ENCODE measurements at regions not wholly inside any gene's neighbourhood (a gene's known extent, or its start where the extent isn't known, plus 50 kb on each side); places are given as distances from the start of the nearest gene placed in this dataset.
A peak's percentile ranks its signal among the peaks of the same experiment; 100 is the strongest.
"Not testable (repeated sequence)": the region's sequence is repeated elsewhere in the genome, so short reads cannot be mapped to it uniquely, and the experiment has no call there.

- ATAC-seq (no peak), DNase-seq (ENCODE audit: low spot score in 2 of 2) (no peak)
- H3K4me1 Mint-ChIP-seq = peaks cover 6% of the 10 kb centered on the region
- no peak overlapping the region for H3K27ac Mint-ChIP-seq
- H3K9me3 Mint-ChIP-seq = peaks cover 17% of the 10 kb centered on the region
- no peaks in the 10 kb centered on the region for H3K36me3 Mint-ChIP-seq
- no peak overlapping the region for H3K4me3 Mint-ChIP-seq
These were observed 825.4 kb downstream of the UQCRFS1 start for GRCh38 chr19:28387507-28387906.

DNA sequence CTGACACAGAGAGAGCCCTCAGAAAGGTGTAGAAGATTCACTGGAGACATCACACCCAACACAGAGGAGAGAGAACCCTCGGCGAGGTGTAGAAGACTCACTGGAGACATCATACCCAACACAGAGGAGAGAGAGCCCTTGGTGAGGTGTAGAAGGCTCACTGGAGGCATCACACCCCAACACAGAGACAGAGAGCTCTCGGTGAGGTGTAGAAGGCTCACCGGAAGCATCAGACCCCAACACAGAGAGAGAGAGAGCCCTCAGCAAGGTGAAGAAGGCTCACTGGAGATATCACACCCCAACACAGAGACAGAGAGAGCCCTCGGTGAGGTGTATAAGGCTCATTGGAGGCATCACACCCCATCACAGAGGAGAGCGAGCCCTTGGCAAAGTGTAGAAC is 826.5 kb downstream of the UQCRFS1 start:
- Mint-ChIP-seq H3K27ac (no peak overlapping the region), H3K4me1 (peaks cover 6% of the 10 kb centered on the region), H3K4me3 (no peak overlapping the region), H3K9me3 (peaks cover 17% of the 10 kb centered on the region), H3K36me3 (no peaks in the 10 kb centered on the region)
- ATAC-seq (peak; percentile 11), DNase-seq (ENCODE audit: low spot score in 2 of 2) (no peak)

GRCh38 chr19:28386066-28386465 is 826.9 kb downstream of the UQCRFS1 start:
- Mint-ChIP-seq H3K27ac (no peak overlapping the region), H3K9me3 (peaks cover 17% of the 10 kb centered on the region), H3K4me1 (peaks cover 6% of the 10 kb centered on the region), H3K4me3 (no peak overlapping the region), H3K36me3 (no peaks in the 10 kb centered on the region)
- ATAC-seq (no peak), DNase-seq (ENCODE audit: low spot score in 2 of 2) (no peak)

- Mint-ChIP-seq H3K4me1 (no peaks in the 10 kb centered on the region), H3K36me3 (no peaks in the 10 kb centered on the region), H3K27ac (no peak overlapping the region), H3K9me3 (peaks cover 4% of the 10 kb centered on the region), H3K4me3 (no peak overlapping the region)
- DNase-seq (ENCODE audit: low spot score in 2 of 2) = no peak
- no peak for ATAC-seq
These were observed 835.9 kb downstream of the UQCRFS1 start for GRCh38 chr19:28377077-28377476.

DNA sequence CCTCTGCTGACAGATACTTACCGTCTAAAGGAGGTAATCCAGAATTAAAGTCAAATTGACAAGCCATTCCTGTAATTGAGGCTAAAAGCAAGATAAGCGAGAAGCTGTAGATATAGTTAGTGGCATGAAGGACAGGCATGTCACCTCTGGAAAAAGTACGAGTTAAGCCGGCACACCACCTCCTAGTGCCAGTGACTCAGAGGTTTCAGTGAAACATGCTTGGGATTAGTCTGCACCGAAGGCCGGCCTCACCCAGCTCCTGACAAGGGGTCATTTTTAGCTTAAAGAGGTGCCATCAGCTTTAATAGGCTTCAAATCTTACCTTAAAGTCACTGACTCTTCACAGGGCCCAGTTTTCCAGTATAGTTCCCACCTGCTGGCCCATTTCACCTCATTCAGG is 838.0 kb downstream of the UQCRFS1 start:
- ATAC-seq = no peak
- Mint-ChIP-seq H3K4me1 (no peaks in the 10 kb centered on the region), H3K9me3 (peaks cover 11% of the 10 kb centered on the region), H3K4me3 (no peak overlapping the region), H3K27ac (no peak overlapping the region), H3K36me3 (no peaks in the 10 kb centered on the region)
- no peak for DNase-seq (ENCODE audit: low spot score in 2 of 2)

GRCh38 chr19:28372576-28373247 is 840.2 kb downstream of the UQCRFS1 start:
- no peak overlapping the region for H3K27ac Mint-ChIP-seq
- no peak overlapping the region for H3K4me3 Mint-ChIP-seq
- ATAC-seq = no peak
- no peak for DNase-seq (ENCODE audit: low spot score in 2 of 2)
- peaks cover 11% of the 10 kb centered on the region for H3K9me3 Mint-ChIP-seq
- H3K4me1 Mint-ChIP-seq = no peaks in the 10 kb centered on the region
- H3K36me3 Mint-ChIP-seq = no peaks in the 10 kb centered on the region

DNA sequence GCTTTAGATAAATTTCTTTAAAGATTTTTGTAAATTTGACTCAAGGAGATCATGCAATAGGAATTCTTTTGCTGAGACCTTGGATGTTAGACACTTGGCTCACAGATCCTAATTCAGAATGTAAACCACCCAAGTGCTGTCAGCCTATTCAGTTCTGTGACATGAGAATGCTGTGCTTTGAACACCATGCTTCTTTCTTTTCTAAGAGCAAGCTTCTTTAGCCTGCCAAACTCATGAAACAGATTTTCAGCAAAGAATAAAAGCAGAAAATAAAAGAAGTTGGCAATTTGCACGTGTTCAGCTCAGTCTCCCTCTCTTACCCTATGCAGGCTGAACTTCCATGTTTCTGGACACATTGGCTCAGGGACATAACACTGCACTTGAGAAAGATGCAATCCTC is 845.8 kb downstream of the UQCRFS1 start:
- H3K36me3 Mint-ChIP-seq = no peaks in the 10 kb centered on the region
- DNase-seq (ENCODE audit: low spot score in 2 of 2) (no peak), ATAC-seq (no peak)
- no peaks in the 10 kb centered on the region for H3K4me1 Mint-ChIP-seq
- H3K9me3 Mint-ChIP-seq = peaks cover 11% of the 10 kb centered on the region
- H3K4me3 Mint-ChIP-seq = no peak overlapping the region
- H3K27ac Mint-ChIP-seq = no peak overlapping the region

DNA sequence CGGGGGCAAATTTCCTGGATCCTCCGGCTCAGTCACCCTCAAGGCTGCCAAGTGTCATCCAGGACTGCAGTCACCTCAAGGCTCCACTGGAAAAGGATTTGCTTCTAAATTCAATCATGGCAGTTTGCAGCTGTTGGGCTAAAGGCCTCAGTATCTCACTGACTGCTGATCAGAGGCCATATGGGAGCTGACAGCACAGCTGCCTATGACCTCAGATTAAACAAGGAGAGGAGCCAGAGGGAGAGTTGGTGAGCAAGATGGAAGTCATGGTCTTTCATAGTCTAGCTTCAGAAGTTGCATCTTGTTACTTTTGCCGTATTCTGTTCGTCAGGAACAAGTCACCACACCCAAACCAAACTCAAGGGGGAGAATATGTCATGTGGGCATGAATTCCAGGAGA is 849.7 kb downstream of the UQCRFS1 start:
- ATAC-seq (no peak), DNase-seq (ENCODE audit: low spot score in 2 of 2) (no peak)
- Mint-ChIP-seq H3K9me3 (peaks cover 3% of the 10 kb centered on the region), H3K4me3 (no peak overlapping the region), H3K36me3 (no peaks in the 10 kb centered on the region), H3K27ac (no peak overlapping the region), H3K4me1 (no peaks in the 10 kb centered on the region)

DNA sequence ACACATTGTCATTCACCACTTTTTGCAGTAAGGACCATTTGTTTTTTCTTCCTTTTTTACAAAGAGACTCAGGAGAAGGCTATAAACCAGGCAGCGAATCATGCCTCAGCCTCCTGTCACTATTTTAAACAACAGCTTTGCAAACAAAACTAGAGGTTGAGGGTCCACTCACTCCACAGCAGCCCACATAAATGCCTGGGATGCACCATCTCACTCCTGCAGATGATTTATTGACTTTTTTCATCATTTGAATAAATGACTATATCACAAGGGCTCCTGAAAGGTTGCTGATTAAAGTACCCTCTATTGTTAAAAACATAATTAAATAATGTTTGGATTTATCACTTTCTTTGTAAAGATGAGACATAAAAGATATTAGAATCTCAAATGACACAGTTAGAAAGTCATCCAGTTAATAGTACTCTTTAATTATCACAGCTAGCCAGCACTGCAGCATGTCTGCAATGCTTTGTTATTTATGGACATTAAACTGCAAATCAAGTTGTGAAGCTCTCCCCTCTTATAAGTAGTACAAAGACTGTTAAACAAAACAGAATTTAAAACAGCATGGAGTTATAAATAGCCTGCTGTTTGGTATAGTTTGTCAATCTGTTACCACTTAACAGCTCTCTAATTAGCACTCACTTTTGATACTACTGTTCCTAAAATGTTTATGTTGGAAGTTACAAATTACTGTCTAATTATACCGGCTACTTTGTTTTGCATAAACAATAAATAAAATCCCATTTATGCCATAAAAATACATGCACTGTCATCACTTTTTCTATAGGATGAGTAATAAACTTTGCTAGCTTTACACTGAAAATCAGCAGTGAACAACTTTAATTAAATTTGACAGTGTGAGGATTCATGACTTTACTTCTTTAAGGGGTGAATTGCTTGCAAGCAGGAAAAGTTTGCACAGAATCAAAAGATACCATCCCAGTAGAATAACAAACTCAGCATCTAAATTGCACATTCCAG is 853.2 kb downstream of the UQCRFS1 start:
- Mint-ChIP-seq H3K36me3 (no peaks in the 10 kb centered on the region), H3K4me1 (no peaks in the 10 kb centered on the region), H3K4me3 (no peak overlapping the region), H3K9me3 (no peaks in the 10 kb centered on the region), H3K27ac (no peak overlapping the region)
- ATAC-seq (no peak), DNase-seq (ENCODE audit: low spot score in 2 of 2) (no peak)

- no peak overlapping the region for H3K27ac Mint-ChIP-seq
- peaks cover 4% of the 10 kb centered on the region for H3K9me3 Mint-ChIP-seq
- no peaks in the 10 kb centered on the region for H3K4me1 Mint-ChIP-seq
- ATAC-seq (no peak), DNase-seq (ENCODE audit: low spot score in 2 of 2) (no peak)
- no peaks in the 10 kb centered on the region for H3K36me3 Mint-ChIP-seq
- no peak overlapping the region for H3K4me3 Mint-ChIP-seq
These were observed 854.3 kb downstream of the UQCRFS1 start for GRCh38 chr19:28358633-28359032.

DNA sequence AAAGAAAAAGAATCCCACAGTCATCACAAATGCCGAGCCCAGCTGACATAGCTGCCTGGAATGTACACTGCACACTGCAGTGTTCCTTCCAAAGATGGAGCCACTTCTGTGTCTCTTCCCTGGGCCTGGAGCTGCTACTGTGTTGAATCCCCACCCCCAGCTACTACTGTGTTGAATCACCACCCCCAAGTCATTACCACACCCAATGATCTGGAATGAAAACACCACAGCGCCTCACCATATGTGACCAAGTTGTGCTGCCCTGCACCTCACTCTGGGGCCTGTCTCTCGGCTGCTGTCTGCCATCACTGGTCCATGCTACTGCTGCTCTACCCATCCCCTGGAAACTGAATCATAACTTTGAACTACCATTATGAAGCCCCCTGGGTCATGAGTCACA is 861.2 kb downstream of the UQCRFS1 start:
- H3K4me1 Mint-ChIP-seq = no peaks in the 10 kb centered on the region
- no peak for DNase-seq (ENCODE audit: low spot score in 2 of 2)
- no peak for ATAC-seq
- H3K4me3 Mint-ChIP-seq = no peak overlapping the region
- no peak overlapping the region for H3K27ac Mint-ChIP-seq
- no peaks in the 10 kb centered on the region for H3K36me3 Mint-ChIP-seq
- H3K9me3 Mint-ChIP-seq = peaks cover 10% of the 10 kb centered on the region

- not testable (repeated sequence) for H3K4me3 Mint-ChIP-seq; DNase-seq (ENCODE audit: low spot score in 2 of 2); H3K36me3 Mint-ChIP-seq; H3K9me3 Mint-ChIP-seq; ATAC-seq; H3K4me1 Mint-ChIP-seq; H3K27ac Mint-ChIP-seq
These were observed 861.6 kb downstream of the UQCRFS1 start for GRCh38 chr19:28351321-28351720.

- Mint-ChIP-seq H3K9me3 (peaks cover 10% of the 10 kb centered on the region), H3K4me1 (no peaks in the 10 kb centered on the region), H3K4me3 (no peak overlapping the region), H3K27ac (no peak overlapping the region), H3K36me3 (no peaks in the 10 kb centered on the region)
- no peak for ATAC-seq
- no peak for DNase-seq (ENCODE audit: low spot score in 2 of 2)
These were observed 862.3 kb downstream of the UQCRFS1 start for GRCh38 chr19:28350673-28351072.

DNA sequence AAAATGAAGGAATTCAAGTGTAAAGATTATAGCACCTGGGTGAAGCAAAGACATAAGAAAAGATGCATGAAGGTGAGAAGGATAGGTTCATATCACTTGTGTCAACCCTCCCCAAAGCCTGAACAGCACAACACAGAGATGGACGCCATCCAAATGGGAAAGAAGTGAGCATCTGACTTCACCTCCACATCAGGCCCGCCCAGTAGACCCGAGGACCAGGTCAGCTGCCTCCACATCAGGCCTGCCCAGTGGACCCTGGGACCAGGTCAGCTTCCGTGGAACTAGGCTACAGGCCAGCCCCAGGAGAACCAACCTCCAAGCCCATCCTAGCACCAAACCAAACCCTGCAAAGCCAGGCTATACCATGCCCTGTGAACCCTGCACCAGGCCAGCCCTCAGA is 862.9 kb downstream of the UQCRFS1 start:
- ATAC-seq = no peak
- DNase-seq (ENCODE audit: low spot score in 2 of 2) = no peak
- H3K4me1 Mint-ChIP-seq = no peaks in the 10 kb centered on the region
- no peaks in the 10 kb centered on the region for H3K36me3 Mint-ChIP-seq
- H3K4me3 Mint-ChIP-seq = no peak overlapping the region
- H3K9me3 Mint-ChIP-seq = peaks cover 10% of the 10 kb centered on the region
- no peak overlapping the region for H3K27ac Mint-ChIP-seq

- Mint-ChIP-seq H3K4me3 (no peak overlapping the region), H3K9me3 (peaks cover 13% of the 10 kb centered on the region), H3K36me3 (no peaks in the 10 kb centered on the region), H3K27ac (no peak overlapping the region), H3K4me1 (no peaks in the 10 kb centered on the region)
- DNase-seq (ENCODE audit: low spot score in 2 of 2) = no peak
- ATAC-seq = no peak
These were observed 863.3 kb downstream of the UQCRFS1 start for GRCh38 chr19:28349604-28350003.

DNA sequence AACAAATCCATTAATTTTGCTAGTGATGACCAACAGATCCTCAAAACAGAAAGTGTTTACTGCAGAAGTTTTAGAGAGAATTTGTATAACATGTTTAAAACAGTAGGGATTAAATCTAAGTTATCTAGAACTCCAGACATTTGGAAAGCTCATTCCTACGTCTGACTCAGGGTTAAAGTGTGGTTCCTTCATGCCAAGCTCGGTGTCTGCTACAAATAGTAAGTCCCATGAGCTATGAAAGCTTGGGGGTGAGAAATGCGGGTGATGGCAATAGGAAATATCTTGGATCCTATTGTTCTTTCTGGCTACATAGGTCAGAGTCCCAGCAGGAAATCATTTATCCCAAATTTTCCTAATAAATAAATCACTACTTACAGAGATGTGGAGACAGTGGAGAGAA is 867.1 kb downstream of the UQCRFS1 start:
- ATAC-seq (no peak), DNase-seq (ENCODE audit: low spot score in 2 of 2) (no peak)
- peaks cover 8% of the 10 kb centered on the region for H3K9me3 Mint-ChIP-seq
- H3K36me3 Mint-ChIP-seq = no peaks in the 10 kb centered on the region
- H3K4me3 Mint-ChIP-seq = no peak overlapping the region
- no peak overlapping the region for H3K27ac Mint-ChIP-seq
- H3K4me1 Mint-ChIP-seq = no peaks in the 10 kb centered on the region
